H9 (cell line): ENCODE measurements at regions not wholly inside any gene's neighbourhood (a gene's known extent, or its start where the extent isn't known, plus 50 kb on each side); places are given as distances from the start of the nearest gene placed in this dataset.

Source experiments
- DNase-seq: peaks from one replicate; pipeline ENCODE4 v3.0.0-alpha.2; 2017
- H2AFZ ChIP-seq: one replicate; pipeline ENCODE4 v1.6.1; 2013; ENCODE audit warnings: mild to moderate bottlenecking, low read length, control low read depth, moderate library complexity
- H2AK5ac ChIP-seq: 2 replicates; pipeline ENCODE4 v1.6.1; 2013; ENCODE audit warnings: low read length, control low read depth, mixed read lengths; ENCODE audit not compliant: insufficient read length
- H2BK120ac ChIP-seq: one replicate; pipeline ENCODE4 v1.6.1; 2013; ENCODE audit warnings: low read depth, mild to moderate bottlenecking, low read length, control low read depth, inconsistent platforms; ENCODE audit not compliant: poor library complexity, severe bottlenecking
- H2BK12ac ChIP-seq: 2 replicates; pipeline ENCODE4 v1.6.1; 2013; ENCODE audit warnings: low read length, control low read depth, mixed read lengths, low read depth; ENCODE audit not compliant: insufficient read length
- H2BK15ac ChIP-seq: 2 replicates; pipeline ENCODE4 v1.6.1; 2013; ENCODE audit warnings: low read depth, low read length, control low read depth
- H2BK20ac ChIP-seq: one replicate; pipeline ENCODE4 v1.6.1; 2013; ENCODE audit warnings: low read depth, mild to moderate bottlenecking, low read length, control low read depth, inconsistent platforms; ENCODE audit not compliant: poor library complexity, severe bottlenecking
- H2BK5ac ChIP-seq: 2 replicates; pipeline ENCODE4 v1.6.1; 2013; ENCODE audit warnings: low read length, control low read depth, mixed read lengths; ENCODE audit not compliant: insufficient read length
- H3K14ac ChIP-seq: 2 replicates; pipeline ENCODE4 v1.6.1; 2013; ENCODE audit warnings: low read length, control low read depth; ENCODE audit not compliant: insufficient read depth
- H3K18ac ChIP-seq: 2 replicates; pipeline ENCODE4 v1.6.1; 2013; ENCODE audit warnings: low read depth, mild to moderate bottlenecking, mixed read lengths, low read length, control low read depth; ENCODE audit not compliant: insufficient read length
- H3K23ac ChIP-seq: 2 replicates; pipeline ENCODE4 v1.6.1; 2013; ENCODE audit warnings: low read length, control low read depth, mixed read lengths, low read depth; ENCODE audit not compliant: insufficient read length
- H3K23me2 ChIP-seq: 2 replicates; pipeline ENCODE4 v1.6.1; 2013; ENCODE audit warnings: low read depth, mild to moderate bottlenecking, mixed read lengths, low read length, control low read depth; ENCODE audit not compliant: insufficient read length, poor library complexity, severe bottlenecking
- H3K27ac ChIP-seq: 2 replicates; pipeline ENCODE4 v1.5.1; 2013; ENCODE audit warnings: low read length, control low read depth, mixed read lengths, low read depth; ENCODE audit not compliant: insufficient read length
- H3K27me3 ChIP-seq: 2 replicates; pipeline ENCODE4 v1.6.1; 2013; ENCODE audit warnings: low read length, control low read depth, inconsistent platforms; ENCODE audit not compliant: insufficient read depth
- H3K4ac ChIP-seq: 2 replicates; pipeline ENCODE4 v1.6.1; 2013; ENCODE audit warnings: low read depth, mild to moderate bottlenecking, control low read depth, inconsistent platforms, low read length, moderate library complexity
- H3K4me1 ChIP-seq: 2 replicates; pipeline ENCODE4 v1.6.1; 2013; ENCODE audit warnings: low read length, control low read depth, inconsistent platforms; ENCODE audit not compliant: insufficient read depth
- H3K4me2 ChIP-seq: 2 replicates; pipeline ENCODE4 v1.6.1; 2013; ENCODE audit warnings: low read length, control low read depth, mixed read lengths; ENCODE audit not compliant: insufficient read length, insufficient read depth
- H3K56ac ChIP-seq: 2 replicates; pipeline ENCODE4 v1.6.1; 2013; ENCODE audit warnings: low read depth, mild to moderate bottlenecking, mixed read lengths, low read length, control low read depth; ENCODE audit not compliant: insufficient read length
- H3K79me1 ChIP-seq: 2 replicates; pipeline ENCODE4 v1.6.1; 2013; ENCODE audit warnings: low read depth, mild to moderate bottlenecking, moderate library complexity, low read length, control low read depth, inconsistent platforms; ENCODE audit not compliant: insufficient read depth, poor library complexity, severe bottlenecking
- H3K79me2 ChIP-seq: 2 replicates; pipeline ENCODE4 v1.6.1; 2013; ENCODE audit warnings: low read length, control low read depth, inconsistent platforms; ENCODE audit not compliant: insufficient read depth
- H3K9ac ChIP-seq: 2 replicates; pipeline ENCODE4 v1.6.1; 2013; ENCODE audit warnings: low read length, control low read depth, mixed read lengths; ENCODE audit not compliant: insufficient read length; ENCODE audit errors: extremely low read depth
- H3K9me3 ChIP-seq: one replicate; pipeline ENCODE4 v1.6.1; 2013; ENCODE audit warnings: low read depth, low read length, inconsistent platforms; ENCODE audit not compliant: control insufficient read depth
- H3T11ph ChIP-seq: one replicate; pipeline ENCODE4 v1.6.1; 2013; ENCODE audit warnings: mild to moderate bottlenecking, low read length, control low read depth, inconsistent platforms
- H4K20me1 ChIP-seq: one replicate; pipeline ENCODE4 v1.6.1; 2013; ENCODE audit not compliant: control insufficient read depth, insufficient read length, insufficient read depth
- H4K5ac ChIP-seq: 2 replicates; pipeline ENCODE4 v1.6.1; 2013; ENCODE audit warnings: low read depth, mild to moderate bottlenecking, mixed read lengths, low read length, control low read depth; ENCODE audit not compliant: insufficient read length
- H4K8ac ChIP-seq: replicated peaks from 2 replicates; pipeline ENCODE4 v1.6.1; 2013; ENCODE audit warnings: low read length, control low read depth, mixed read lengths, low read depth; ENCODE audit not compliant: insufficient read length
- H4K91ac ChIP-seq: 2 replicates; pipeline ENCODE4 v1.6.1; 2013; ENCODE audit warnings: low read depth, mild to moderate bottlenecking, moderate library complexity, mixed read lengths, low read length, control low read depth; ENCODE audit not compliant: insufficient read length
- H3K27ac Mint-ChIP-seq, 3 experiments: 2 replicates in 2 of 3; 3 replicates in 1 of 3; pipeline ENCODE4 v1.8.0; 2020 to 2021; ENCODE audit warnings: mixed read lengths in 3 of 3, mild to moderate bottlenecking in 1 of 3, moderate library complexity in 1 of 3
- H3K27me3 Mint-ChIP-seq: 2 replicates; pipeline ENCODE4 v1.8.0; 2021; ENCODE audit warnings: low read depth, mild to moderate bottlenecking, moderate library complexity, mixed read lengths
- H3K36me3 Mint-ChIP-seq, 3 experiments: 2 replicates in 2 of 3; 3 replicates in 1 of 3; pipeline ENCODE4 v1.8.0; 2020 to 2021; ENCODE audit warnings: low read depth in 3 of 3, mixed read lengths in 3 of 3; ENCODE audit not compliant: insufficient read depth in 1 of 3
- H3K4me1 Mint-ChIP-seq, 2 experiments: 2 replicates each; pipeline ENCODE4 v1.8.0; 2020; ENCODE audit warnings: mixed read lengths in 2 of 2
- H3K4me3 Mint-ChIP-seq, 2 experiments: 2 replicates in 1 of 2; 3 replicates in 1 of 2; pipeline ENCODE4 v1.8.0; 2020 to 2021; ENCODE audit warnings: mild to moderate bottlenecking in 2 of 2, mixed read lengths in 2 of 2, moderate library complexity in 1 of 2
- H3K9me3 Mint-ChIP-seq, 2 experiments: 2 replicates in 1 of 2; 3 replicates in 1 of 2; pipeline ENCODE4 v1.8.0; 2020; ENCODE audit warnings: mild to moderate bottlenecking in 2 of 2, mixed read lengths in 2 of 2, moderate library complexity in 1 of 2
- WGBS: extraction: QIAGEN DNeasy Blood & Tissue Kit; methylation state at CpG from one replicate; pipeline ENCODE4 v1.1.7; 2013; ENCODE audit warnings: missing lambda C conversion rate, low lambda C conversion rate, mixed read lengths; ENCODE audit not compliant: insufficient read length; ENCODE audit errors: extremely low coverage; 5-methylcytosine and 5-hydroxymethylcytosine counted together
- TF ChIP-seq, protein P1 (sequence below): fragments of 200-600 bp; sonication (generic); conservative IDR thresholded peaks from 3 replicates; pipeline ENCODE4 v1.8.0; 2021; ENCODE audit warnings: antibody characterized with exemption, mild to moderate bottlenecking

DNA sequence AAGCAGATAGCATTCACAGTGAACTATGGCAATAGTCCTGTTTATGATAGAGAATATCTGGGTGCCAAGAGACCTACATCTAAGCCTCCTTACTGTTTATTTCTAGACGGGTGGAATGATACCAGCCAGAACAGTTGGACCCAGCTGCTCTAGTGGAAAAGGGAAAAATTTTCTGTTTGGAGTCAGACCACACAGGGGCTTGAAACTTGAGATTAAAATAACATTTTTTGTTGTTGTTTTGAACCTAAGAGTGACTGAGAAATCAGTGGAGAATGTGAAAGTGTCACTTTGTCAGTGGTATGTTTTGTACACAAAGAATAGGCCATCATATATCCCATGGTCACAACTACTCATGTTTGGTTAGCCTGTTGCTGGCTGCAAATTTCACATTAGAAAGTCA is 105.7 kb downstream of the AGTR2 start:
- H2BK20ac ChIP-seq, result no peak overlapping the region
- no peaks in the 10 kb centered on the region for H4K20me1 ChIP-seq
- no peak overlapping the region for H4K8ac ChIP-seq
- H3K27me3 ChIP-seq, result no peaks in the 10 kb centered on the region
- no peak overlapping the region for H3K23ac ChIP-seq
- no CpG with 5 or more reads among the region's 1 CpG for WGBS
- H3T11ph ChIP-seq, result no peak overlapping the region
- no peak overlapping the region for H2AK5ac ChIP-seq
- H2BK15ac ChIP-seq, result no peak overlapping the region
- H3K9ac ChIP-seq, result no peak overlapping the region
- H3K4me1 Mint-ChIP-seq, result peaks cover 0 to 9% of the 10 kb centered on the region in 2 experiments; a peak in 2 of 4 replicates
- H3K27ac Mint-ChIP-seq, result no peak overlapping the region
- DNase-seq, result no peak
- TF ChIP-seq, protein P1, sequence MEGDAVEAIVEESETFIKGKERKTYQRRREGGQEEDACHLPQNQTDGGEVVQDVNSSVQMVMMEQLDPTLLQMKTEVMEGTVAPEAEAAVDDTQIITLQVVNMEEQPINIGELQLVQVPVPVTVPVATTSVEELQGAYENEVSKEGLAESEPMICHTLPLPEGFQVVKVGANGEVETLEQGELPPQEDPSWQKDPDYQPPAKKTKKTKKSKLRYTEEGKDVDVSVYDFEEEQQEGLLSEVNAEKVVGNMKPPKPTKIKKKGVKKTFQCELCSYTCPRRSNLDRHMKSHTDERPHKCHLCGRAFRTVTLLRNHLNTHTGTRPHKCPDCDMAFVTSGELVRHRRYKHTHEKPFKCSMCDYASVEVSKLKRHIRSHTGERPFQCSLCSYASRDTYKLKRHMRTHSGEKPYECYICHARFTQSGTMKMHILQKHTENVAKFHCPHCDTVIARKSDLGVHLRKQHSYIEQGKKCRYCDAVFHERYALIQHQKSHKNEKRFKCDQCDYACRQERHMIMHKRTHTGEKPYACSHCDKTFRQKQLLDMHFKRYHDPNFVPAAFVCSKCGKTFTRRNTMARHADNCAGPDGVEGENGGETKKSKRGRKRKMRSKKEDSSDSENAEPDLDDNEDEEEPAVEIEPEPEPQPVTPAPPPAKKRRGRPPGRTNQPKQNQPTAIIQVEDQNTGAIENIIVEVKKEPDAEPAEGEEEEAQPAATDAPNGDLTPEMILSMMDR, result no peak
- H3K14ac ChIP-seq, result no peak overlapping the region
- no peak overlapping the region for H3K4me3 Mint-ChIP-seq
- H3K79me2 ChIP-seq, result no peaks in the 10 kb centered on the region
- H3K9me3 ChIP-seq, result no peaks in the 10 kb centered on the region
- no peak overlapping the region for H2BK5ac ChIP-seq
- H3K4me1 ChIP-seq, result no peaks in the 10 kb centered on the region
- H3K9me3 Mint-ChIP-seq, result 0 out of 5 replicates have a peak, but pooled peaks cover 0 to 3% of the 10 kb centered on the region in 2 experiments
- peaks cover 1% of the 10 kb centered on the region; the same call in 1 of the 2 replicates for H3K27me3 Mint-ChIP-seq
- H3K56ac ChIP-seq, result no peak overlapping the region
- no peak overlapping the region for H3K18ac ChIP-seq
- no peak overlapping the region for H4K91ac ChIP-seq
- H3K27ac ChIP-seq, result no peak overlapping the region
- no peaks in the 10 kb centered on the region for H3K79me1 ChIP-seq
- H3K36me3 Mint-ChIP-seq, result no peaks in the 10 kb centered on the region
- no peak overlapping the region for H2BK12ac ChIP-seq
- no peak overlapping the region for H2BK120ac ChIP-seq
- H4K5ac ChIP-seq, result no peak overlapping the region
- H3K4me2 ChIP-seq, result no peak overlapping the region
- H3K23me2 ChIP-seq, result no peaks in the 10 kb centered on the region
- H2AFZ ChIP-seq, result no peak overlapping the region
- no peak overlapping the region for H3K4ac ChIP-seq
